ENCODE measurements at regions not wholly inside any gene's neighbourhood (a gene's known extent, or its start where the extent isn't known, plus 50 kb on each side); places are given as distances from the start of the nearest gene placed in this dataset.

- Histone ChIP-seq H3K4me1 (ENCODE audit: control insufficient read depth, insufficient read depth, low read length) (no peaks in the 10 kb centered on the region), H3K36me3 (ENCODE audit: control insufficient read depth, insufficient read depth, low read length) (no peaks in the 10 kb centered on the region), H3K27ac (ENCODE audit: low read length) (no peak overlapping the region), H3K9me3 (ENCODE audit: control insufficient read depth, insufficient read depth, low read depth, low read length) (no peaks in the 10 kb centered on the region), H3K4me3 (ENCODE audit: low read depth in 2 of 2, low read length in 2 of 2) (no peak overlapping the region), H3K27me3 (ENCODE audit: control insufficient read depth, insufficient read depth, low read length) (no peaks in the 10 kb centered on the region)
- POLR2A ChIA-PET = no interaction called here
- CTCF ChIA-PET = no interaction called here
- ATAC-seq (no peak), DNase-seq (ENCODE audit: low read depth, low spot score) (no peak)
- in situ Hi-C loops (cut with HindIII; ENCODE audit: low pct_unique_long_range_greater_than_20kb, low sequenced_read_pairs) = no loop called here
- TF ChIP-seq REST (IDR thresholded peaks at IDR 0.05; ENCODE audit: insufficient read depth in 1 of 2, low read depth in 2 of 2, low read length in 1 of 2) = no peak
- no peak for TF ChIP-seq CTCF (IDR thresholded peaks at IDR 0.05)
- no peak for TF ChIP-seq POLR2AphosphoS5 (IDR thresholded peaks at IDR 0.05; ENCODE audit: low read depth, low read length)
- no peak for TF ChIP-seq SIN3A (IDR thresholded peaks at IDR 0.05; ENCODE audit: borderline replicate concordance, insufficient read depth, low read depth, low read length)
- no peak for TF ChIP-seq TCF7L2 (IDR thresholded peaks at IDR 0.05; ENCODE audit: low read depth, low read length)
- intact Hi-C loops (cut with micrococcal nuclease; ENCODE audit: unreplicated experiment) = no loop called here
- no TSS peak for BruUV-seq (replicated peaks)
Observed at GRCh38 chr22:47919893-47920292, 1157.4 kb downstream of the TBC1D22A start.

GRCh38 chr22:47919001-47919441, 1156.6 kb downstream of the TBC1D22A start:
- no peak for DNase-seq (ENCODE audit: low read depth, low spot score)
- no peaks in the 10 kb centered on the region for H3K27me3 ChIP-seq (ENCODE audit: control insufficient read depth, insufficient read depth, low read length)
- TF ChIP-seq SIN3A (IDR thresholded peaks at IDR 0.05; ENCODE audit: borderline replicate concordance, insufficient read depth, low read depth, low read length) = no peak
- TF ChIP-seq POLR2AphosphoS5 (IDR thresholded peaks at IDR 0.05; ENCODE audit: low read depth, low read length) = no peak
- TF ChIP-seq CTCF (IDR thresholded peaks at IDR 0.05) = no peak
- TF ChIP-seq TCF7L2 (IDR thresholded peaks at IDR 0.05; ENCODE audit: low read depth, low read length) = no peak
- TF ChIP-seq REST (IDR thresholded peaks at IDR 0.05; ENCODE audit: insufficient read depth in 1 of 2, low read depth in 2 of 2, low read length in 1 of 2) = no peak
- intact Hi-C loops (cut with micrococcal nuclease; ENCODE audit: unreplicated experiment) (no loop called here), in situ Hi-C loops (cut with HindIII; ENCODE audit: low pct_unique_long_range_greater_than_20kb, low sequenced_read_pairs) (no loop called here)
- H3K4me3 ChIP-seq (ENCODE audit: low read depth in 2 of 2, low read length in 2 of 2) = no peak overlapping the region
- ChIA-PET CTCF (no interaction called here), POLR2A (no interaction called here)
- no peaks in the 10 kb centered on the region for H3K4me1 ChIP-seq (ENCODE audit: control insufficient read depth, insufficient read depth, low read length)
- no peak overlapping the region for H3K27ac ChIP-seq (ENCODE audit: low read length)
- ATAC-seq = no peak
- H3K9me3 ChIP-seq (ENCODE audit: control insufficient read depth, insufficient read depth, low read depth, low read length) = no peaks in the 10 kb centered on the region
- H3K36me3 ChIP-seq (ENCODE audit: control insufficient read depth, insufficient read depth, low read length) = no peaks in the 10 kb centered on the region
- BruUV-seq (replicated peaks) = no TSS peak

All from Panc1 (cell line).